NB4 (cell line): ENCODE measurements at regions not wholly inside any gene's neighbourhood (a gene's known extent, or its start where the extent isn't known, plus 50 kb on each side); places are given as distances from the start of the nearest gene placed in this dataset.
"Not testable (repeated sequence)": the region's sequence is repeated elsewhere in the genome, so short reads cannot be mapped to it uniquely, and the experiment has no call there.

Source experiments
- DNase-seq: peaks from one replicate; pipeline ENCODE4 v3.0.0; 2010; ENCODE audit warnings: low read depth
- H3K4me3 ChIP-seq: one replicate; pipeline ENCODE4 v1.5.1; 2011; ENCODE audit warnings: mild to moderate bottlenecking, low read depth, low read length, moderate library complexity
- CTCF ChIP-seq: IDR thresholded peaks from one replicate; pipeline ENCODE4 v1.5.1; 2012; ENCODE audit warnings: low read depth, low read length
- MAX ChIP-seq: IDR thresholded peaks from 2 replicates; pipeline ENCODE4 v1.6.1; 2011; ENCODE audit warnings: low read depth, low read length
- MYC ChIP-seq: IDR thresholded peaks from 2 replicates; pipeline ENCODE4 v1.6.1; 2011; ENCODE audit warnings: low read depth, low read length
- POLR2A ChIP-seq: IDR thresholded peaks from 2 replicates; pipeline ENCODE4 v1.6.1; 2011; ENCODE audit warnings: mild to moderate bottlenecking; ENCODE audit not compliant: insufficient read length; ENCODE audit errors: extremely low read depth

- TF ChIP-seq MAX (no peak), MYC (no peak), CTCF (no peak), POLR2A (no peak)
- no peak for DNase-seq
These were observed 88.8 kb downstream of the BUD13 start for GRCh38 chr11:116683982-116684381.

GRCh38 chr11:116680349-116681125 lies 92.2 kb downstream of the BUD13 start:
- no peak overlapping the region for H3K4me3 ChIP-seq
- no peak for TF ChIP-seq MYC
- no peak for TF ChIP-seq MAX
- no peak for TF ChIP-seq CTCF
- no peak for TF ChIP-seq POLR2A
- DNase-seq = no peak

More at GRCh38 chr11:116683982-116684381, 88.8 kb downstream of the BUD13 start:
- H3K4me3 ChIP-seq = no peak overlapping the region

GRCh38 chr11:116678887-116679286 lies 93.9 kb downstream of the BUD13 start:
- no peak for DNase-seq
- no peak for TF ChIP-seq CTCF
- H3K4me3 ChIP-seq = no peak overlapping the region

- not testable (repeated sequence) for H3K4me3 ChIP-seq, DNase-seq
These were observed 105.5 kb downstream of the BUD13 start for GRCh38 chr11:116667318-116667717.

GRCh38 chr11:116666673-116667249 lies 106.0 kb downstream of the BUD13 start:
- DNase-seq, H3K4me3 ChIP-seq: not testable (repeated sequence)

GRCh38 chr11:116665523-116665922 lies 107.3 kb downstream of the BUD13 start:
- no peak overlapping the region for H3K4me3 ChIP-seq
- TF ChIP-seq MYC (no peak), POLR2A (no peak), MAX (no peak), CTCF (no peak)
- no peak for DNase-seq

GRCh38 chr11:116661056-116661455 lies 111.7 kb downstream of the BUD13 start:
- no peak overlapping the region for H3K4me3 ChIP-seq
- TF ChIP-seq CTCF (no peak), POLR2A (no peak), MAX (no peak), MYC (no peak)
- DNase-seq = no peak
